ENCODE measurements at regions not wholly inside any gene's neighbourhood (a gene's known extent, or its start where the extent isn't known, plus 50 kb on each side); places are given as distances from the start of the nearest gene placed in this dataset.
"Not testable (repeated sequence)": the region's sequence is repeated elsewhere in the genome, so short reads cannot be mapped to it uniquely, and the experiment has no call there.

- DNase-seq: no peak
Measured at GRCh38 chr11:11000579-11001283, 142.9 kb upstream of the ZBED5 start.

- no peak for DNase-seq
Measured at GRCh38 chr11:10998674-10999073, 140.8 kb upstream of the ZBED5 start.

DNA sequence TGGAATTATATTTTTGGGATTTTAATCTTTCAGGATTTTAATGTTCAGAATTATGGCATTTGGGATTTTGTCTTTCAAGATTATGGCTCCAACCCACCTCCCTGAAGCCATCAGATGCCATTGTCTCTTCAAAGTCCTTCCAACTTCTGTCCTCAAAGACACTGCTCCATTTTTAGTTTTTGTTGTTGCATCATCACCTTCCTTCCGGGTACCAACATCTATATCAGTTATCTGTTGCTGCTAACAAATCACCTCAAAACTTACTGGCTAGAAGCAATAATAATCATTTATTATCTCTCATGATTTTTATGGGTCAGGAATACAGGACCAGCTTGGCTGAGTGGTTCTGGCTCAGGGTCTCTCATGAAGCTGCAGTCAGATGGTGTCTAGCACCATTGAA is 138.8 kb upstream of the ZBED5 start:
- DNase-seq: no peak

GRCh38 chr11:10993640-10994039 is 135.8 kb upstream of the ZBED5 start:
- DNase-seq: no peak

DNA sequence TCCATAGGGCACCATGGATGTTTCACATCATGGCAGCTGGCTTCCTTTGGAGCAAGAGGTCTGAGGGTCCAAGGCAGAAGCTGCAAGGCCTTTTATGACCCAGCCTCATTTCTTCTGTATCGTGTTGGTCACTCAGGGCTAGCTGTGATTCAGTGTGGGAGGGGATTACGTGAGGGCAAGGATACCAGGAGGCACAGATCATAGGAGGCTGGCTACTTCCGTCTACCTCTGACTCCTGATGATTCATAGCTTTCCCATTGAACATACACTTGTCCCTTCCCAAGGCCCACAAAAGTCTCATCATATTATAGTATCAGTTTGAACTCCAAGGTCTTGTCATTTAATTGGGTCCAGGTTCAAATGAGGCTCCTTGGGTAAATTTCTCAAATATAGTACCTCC is 135.3 kb upstream of the ZBED5 start:
- DNase-seq: no peak

DNA sequence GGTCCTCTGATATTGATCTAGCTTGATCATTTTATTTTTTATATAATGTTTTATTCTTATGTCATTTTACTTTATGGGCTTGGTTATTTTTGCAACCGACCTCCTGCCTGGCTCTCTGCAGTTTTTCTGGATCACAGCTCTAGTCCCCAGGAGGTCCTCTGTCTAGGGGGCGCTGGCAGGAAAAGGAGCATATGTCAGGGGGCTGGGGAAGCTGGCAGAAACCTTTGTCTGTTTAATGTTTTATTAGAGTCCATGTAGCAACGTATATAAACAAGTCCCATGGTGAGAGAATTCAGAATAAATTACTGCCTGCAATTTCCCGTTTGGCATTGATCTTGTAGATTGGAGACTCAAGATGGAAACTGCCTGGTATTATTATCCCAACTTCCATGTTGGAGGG is 133.5 kb upstream of the ZBED5 start:
- no peak for DNase-seq

GRCh38 chr11:10990637-10991193 is 132.9 kb upstream of the ZBED5 start:
- DNase-seq: no peak

DNA sequence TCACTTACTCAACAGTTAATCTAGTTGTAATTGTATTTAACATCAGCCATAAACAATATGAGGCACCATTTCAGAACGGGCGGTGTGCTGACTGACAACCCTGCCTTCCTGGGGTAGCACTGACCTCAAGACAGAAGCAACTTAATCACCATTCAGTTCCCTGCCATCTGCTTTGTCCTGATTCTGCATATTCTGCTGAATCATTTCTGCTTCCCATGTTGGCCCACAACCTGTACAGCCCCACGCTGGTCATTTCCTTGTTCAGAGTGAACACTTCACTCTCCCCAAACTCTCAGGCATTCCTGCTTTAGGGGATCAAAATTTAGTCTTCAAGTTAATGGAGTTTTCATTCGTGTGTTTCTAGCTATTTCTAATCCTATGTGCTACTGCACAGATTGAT is 132.3 kb upstream of the ZBED5 start:
- no peak for DNase-seq

- no peak for DNase-seq
Measured at GRCh38 chr11:10986006-10986405, 128.2 kb upstream of the ZBED5 start.

- DNase-seq: no peak
Measured at GRCh38 chr11:10984742-10985141, 126.9 kb upstream of the ZBED5 start.

GRCh38 chr11:10984250-10984649 is 126.4 kb upstream of the ZBED5 start:
- no peak for DNase-seq

DNA sequence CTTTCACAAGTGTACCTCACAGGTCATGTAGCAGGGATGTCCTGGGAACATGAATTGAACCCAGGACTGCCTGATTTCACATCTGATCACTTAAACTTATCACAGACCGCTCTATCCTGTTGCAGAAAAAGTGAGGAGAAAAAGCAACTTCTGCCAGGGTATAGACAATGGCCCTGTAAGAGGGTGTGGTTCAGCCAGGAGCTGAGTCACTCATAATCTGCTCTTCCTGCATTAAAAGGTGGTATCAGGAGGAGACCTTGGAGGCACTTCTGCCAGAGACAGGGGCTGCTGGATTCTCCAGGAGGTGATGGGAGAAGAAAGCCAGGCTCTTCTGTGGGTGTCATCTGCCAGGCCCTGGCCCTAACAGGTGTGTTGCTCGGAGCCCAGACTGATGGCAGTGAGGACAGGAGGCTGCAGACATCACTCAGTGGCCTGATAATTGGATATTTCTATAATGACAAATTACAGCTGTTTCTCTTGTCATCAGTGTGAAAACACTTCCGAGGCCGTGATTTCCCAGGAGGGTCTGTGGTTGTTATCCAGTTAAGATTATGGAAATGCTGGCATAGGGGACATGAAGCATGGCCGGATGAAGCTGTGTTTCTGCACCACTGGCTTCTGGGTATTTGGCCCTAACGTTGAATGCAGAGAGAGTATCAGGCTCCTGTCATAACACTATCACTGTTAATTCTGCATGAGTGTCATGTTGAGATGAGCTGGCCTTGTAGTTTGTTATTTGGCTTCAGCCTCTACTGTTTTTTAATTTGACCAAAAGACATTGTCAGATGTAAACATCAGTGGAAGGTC is 125.1 kb upstream of the ZBED5 start:
- no peak for DNase-seq

GRCh38 chr11:10979529-10979928 is 121.7 kb upstream of the ZBED5 start:
- DNase-seq: no peak

- DNase-seq: no peak
Measured at GRCh38 chr11:10978198-10978597, 120.3 kb upstream of the ZBED5 start.

GRCh38 chr11:10975287-10975721 is 117.5 kb upstream of the ZBED5 start:
- DNase-seq: no peak

DNA sequence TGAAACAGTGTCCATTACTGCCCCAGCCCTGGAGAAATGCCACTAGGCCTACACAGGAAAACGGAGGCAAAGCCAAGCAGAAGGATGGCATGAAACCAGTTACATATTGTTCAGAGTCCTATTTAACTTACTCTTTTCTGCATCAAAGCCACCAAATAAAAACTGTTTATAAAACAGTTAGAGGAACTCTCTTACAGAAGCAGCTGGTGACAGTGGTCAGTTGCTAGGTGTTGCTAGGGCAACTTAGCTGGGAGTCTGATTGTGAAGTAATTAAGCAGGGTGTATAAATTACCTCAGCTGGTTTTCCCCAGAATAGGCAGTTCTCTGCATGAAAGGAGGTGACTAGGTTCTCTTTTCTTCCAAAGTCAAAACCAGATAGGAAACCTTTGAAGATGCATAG is 115.6 kb upstream of the ZBED5 start:
- no peak for DNase-seq

GRCh38 chr11:10970926-10971325 is 113.1 kb upstream of the ZBED5 start:
- no peak for DNase-seq

- DNase-seq: no peak
Measured at GRCh38 chr11:10969387-10969786, 111.5 kb upstream of the ZBED5 start.

DNA sequence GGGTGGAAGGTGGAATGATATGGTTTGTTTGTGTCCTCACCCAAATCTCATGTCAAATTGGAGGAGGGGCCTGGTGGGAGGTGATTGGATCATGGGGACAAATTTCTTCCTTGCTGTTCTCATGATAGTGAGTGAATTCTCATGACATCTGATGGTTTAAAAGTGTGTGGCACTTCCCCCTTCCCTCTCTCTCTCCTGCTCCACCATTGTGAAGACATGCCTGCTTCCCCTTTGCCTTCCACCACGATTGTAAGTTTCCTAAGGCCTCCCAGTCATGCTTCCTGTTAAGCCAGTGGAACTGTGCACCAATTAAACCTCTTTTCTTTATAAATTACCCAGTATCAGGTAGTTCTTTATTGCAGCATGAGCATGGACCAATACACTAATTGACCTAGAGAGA is 99.0 kb upstream of the ZBED5 start:
- DNase-seq: not testable (repeated sequence)

DNA sequence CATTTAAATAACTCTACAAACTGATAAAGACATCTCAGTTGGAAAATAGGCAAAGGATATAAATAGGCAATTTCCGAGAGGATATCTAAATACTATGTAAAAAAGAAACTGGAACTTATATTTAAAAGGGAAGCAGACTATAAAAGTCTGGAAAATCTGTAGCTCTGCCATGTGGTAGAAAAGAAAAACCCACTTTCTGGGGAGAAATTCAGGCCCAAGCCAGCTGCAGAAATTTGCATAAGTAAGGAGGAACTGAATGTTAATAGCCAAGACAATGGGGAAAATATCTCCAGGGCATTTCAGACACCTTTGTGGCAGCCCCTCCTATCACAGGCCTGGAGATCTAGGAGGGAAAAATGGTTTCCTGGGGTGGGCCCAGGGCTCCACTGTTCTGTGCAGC is 97.8 kb upstream of the ZBED5 start:
- DNase-seq: no peak

DNA sequence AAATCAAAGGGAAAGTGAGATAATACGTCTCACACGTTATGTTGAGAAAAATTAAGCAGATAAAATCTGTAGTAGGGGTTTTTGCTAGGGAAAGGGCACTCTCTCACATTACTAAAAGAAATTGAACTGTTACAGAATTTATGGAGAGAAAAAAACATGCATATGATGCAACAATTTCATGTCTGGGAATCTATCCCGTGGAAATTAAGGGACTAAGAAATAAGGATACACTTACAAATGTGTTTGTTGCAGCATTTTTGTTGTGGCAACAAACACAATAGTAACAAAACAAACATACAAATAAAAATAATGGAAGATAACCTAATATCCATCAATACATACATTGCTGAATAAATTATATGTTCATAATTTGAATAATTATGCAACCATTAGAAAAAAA is 96.3 kb upstream of the ZBED5 start:
- no peak for DNase-seq

DNA sequence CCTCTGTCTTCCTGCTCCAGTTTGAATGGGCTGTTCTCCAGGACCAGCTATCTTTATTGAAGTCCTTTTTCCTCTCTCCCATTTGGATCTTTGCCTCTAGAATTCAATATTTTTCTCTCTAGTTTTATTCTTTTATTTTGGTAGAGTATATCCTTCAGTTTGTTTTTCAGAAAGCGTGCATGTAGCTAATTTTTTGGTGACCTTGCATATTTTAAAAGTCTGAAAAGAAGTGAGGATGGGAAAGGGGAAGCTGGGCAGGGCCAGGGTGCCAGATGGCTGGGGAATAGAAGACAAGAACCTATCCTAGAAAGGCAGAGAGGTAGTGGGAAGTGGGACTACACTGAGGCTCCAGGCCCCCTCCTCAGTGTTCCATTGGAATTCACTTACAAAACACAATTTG is 95.0 kb upstream of the ZBED5 start:
- no peak for DNase-seq

- not testable (repeated sequence) for DNase-seq
Measured at GRCh38 chr11:10947935-10948334, 90.1 kb upstream of the ZBED5 start.

DNA sequence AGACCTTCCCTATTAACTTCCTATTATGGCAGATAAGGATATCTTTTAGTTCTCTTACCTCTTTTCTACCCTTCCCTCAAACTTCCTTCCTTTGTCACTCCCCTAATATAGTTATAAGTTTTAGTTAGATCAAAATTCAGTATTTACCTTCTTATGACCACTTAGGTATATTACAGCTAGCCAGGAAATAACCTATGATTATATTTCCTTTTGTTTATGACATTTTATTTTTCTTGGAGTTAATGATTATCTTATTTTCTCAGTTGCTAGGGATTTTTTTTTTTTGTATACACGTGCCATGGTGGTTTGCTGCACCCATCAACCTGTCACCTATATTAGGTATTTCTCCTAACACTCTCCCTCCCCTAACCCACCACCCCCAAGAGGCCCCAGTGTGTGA is 88.2 kb upstream of the ZBED5 start:
- DNase-seq: no peak
